ENCODE measurements at regions not wholly inside any gene's neighbourhood (a gene's known extent, or its start where the extent isn't known, plus 50 kb on each side); places are given as distances from the start of the nearest gene placed in this dataset.

DNA sequence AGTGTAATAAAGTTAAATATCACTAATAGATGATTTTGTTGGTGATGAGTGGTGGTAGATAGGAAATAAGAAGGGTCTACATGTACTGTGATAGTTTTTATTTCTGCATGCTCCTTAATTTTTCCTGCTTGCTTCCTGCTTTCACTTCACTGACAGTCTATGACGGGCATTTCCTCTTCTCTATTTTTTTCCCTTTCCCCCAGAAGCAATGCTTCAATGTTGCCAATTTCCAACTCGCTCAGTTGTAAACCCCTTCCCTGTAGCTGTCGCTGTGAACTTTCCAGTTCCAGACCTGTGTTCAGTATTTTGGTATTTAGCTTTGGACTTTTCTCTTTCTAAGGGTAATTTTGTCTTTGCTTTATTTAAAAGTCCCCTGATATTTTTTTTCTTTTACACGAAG, 123.5 kb upstream of the AGR3 start:
- H3K36me3 ChIP-seq (ENCODE audit: control insufficient read depth in 2 of 4, insufficient read depth in 4 of 4, low read length in 3 of 4) = no peaks in the 10 kb centered on the region
- ChIA-PET POLR2A (ENCODE audit: partially characterized antibody) (no interaction called here), CTCF (ENCODE audit: partially characterized antibody) (interaction anchor here (1.4 kb wide), 1 partner anchor 21 kb away, joined by 5 read pairs; no protein-coding TSS in a partner anchor)
- H3K23me2 ChIP-seq (ENCODE audit: low read depth, low read length) = no peaks in the 10 kb centered on the region
- no peak overlapping the region for H2BK15ac ChIP-seq (ENCODE audit: low read length)
- H3K79me1 ChIP-seq (ENCODE audit: low read depth, low read length) = no peaks in the 10 kb centered on the region
- no peaks in the 10 kb centered on the region for H4K20me1 ChIP-seq (replicated peaks in 1 of 2; ENCODE audit: control insufficient read depth in 1 of 2, insufficient read depth in 2 of 2, low read length in 2 of 2)
- H3K9me3 ChIP-seq (ENCODE audit: insufficient read depth in 2 of 2, low read depth in 1 of 2, low read length in 1 of 2) = no peaks in the 10 kb centered on the region
- H3K79me2 ChIP-seq (ENCODE audit: control insufficient read depth in 1 of 2, insufficient read depth in 2 of 2, low read length in 2 of 2) = no peaks in the 10 kb centered on the region
- H3K18ac ChIP-seq (ENCODE audit: extremely low read depth, low read length) = no peak overlapping the region
- H3K56ac ChIP-seq (replicated peaks; ENCODE audit: insufficient read length, low read depth, low read length) = no peak overlapping the region
- no peak for TF ChIP-seq GABPA (IDR thresholded peaks at IDR 0.05; ENCODE audit: borderline replicate concordance, insufficient read depth, low read length)
- no peak for TF ChIP-seq RBBP5 (IDR thresholded peaks at IDR 0.05; ENCODE audit: borderline replicate concordance, low read depth, low read length)
- no peak for TF ChIP-seq CHD2 (IDR thresholded peaks at IDR 0.05; ENCODE audit: low read length)
- FAIRE-seq (no peak), DNase-seq (ENCODE audit: low read depth in 1 of 2, low spot score in 2 of 2) (no peak)
- H2BK12ac ChIP-seq (ENCODE audit: low read depth, low read length) = no peak overlapping the region
- no peak overlapping the region for H3K27ac ChIP-seq (ENCODE audit: low read depth, low read length)
- H2BK5ac ChIP-seq (ENCODE audit: low read depth, low read length) = no peak overlapping the region
- H3K4ac ChIP-seq (replicated peaks; ENCODE audit: insufficient read length, low read depth, low read length) = no peak overlapping the region
- no peaks in the 10 kb centered on the region for H3K4me1 ChIP-seq (replicated peaks in 1 of 4; ENCODE audit: control insufficient read depth in 3 of 4, insufficient read depth in 4 of 4, low read length in 3 of 4)
- H2BK120ac ChIP-seq (replicated peaks; ENCODE audit: low read depth, low read length) = no peak overlapping the region
- no peak overlapping the region for H3K9ac ChIP-seq (replicated peaks in 1 of 4; ENCODE audit: extremely low read depth in 1 of 4, low read depth in 3 of 4, low read length in 3 of 4)
- H3K14ac ChIP-seq (ENCODE audit: insufficient read length) = no peak overlapping the region
- H2AFZ ChIP-seq (ENCODE audit: low read length) = no peak overlapping the region
- WGBS, 2 experiments (ENCODE audit: extremely low coverage in 1 of 2, insufficient coverage in 1 of 2, insufficient read length in 1 of 2, insufficient replicate concordance in 2 of 2, low coverage in 1 of 2, low lambda C conversion rate in 2 of 2, missing lambda C conversion rate in 1 of 2) = 86% methylated on average over 4 of the region's 4 CpGs; no CpG with 5 or more reads in 1 of the 2 experiments
- H3K4me3 ChIP-seq (ENCODE audit: extremely low read depth in 1 of 4, insufficient read depth in 2 of 4, low read depth in 3 of 4, low read length in 4 of 4) = no peak overlapping the region
- no peak overlapping the region for H3K23ac ChIP-seq (ENCODE audit: insufficient read length)
- H3K4me2 ChIP-seq (ENCODE audit: insufficient read depth in 1 of 2, low read depth in 2 of 2, low read length in 2 of 2) = no peak overlapping the region
- H3K27me3 ChIP-seq (replicated peaks in 1 of 4; ENCODE audit: control insufficient read depth in 3 of 4, extremely low read depth in 1 of 4, insufficient read depth in 3 of 4, low read length in 3 of 4) = no peaks in the 10 kb centered on the region
- H4K5ac ChIP-seq (ENCODE audit: insufficient read length, low read depth, low read length) = no peak overlapping the region
- no peak overlapping the region for H2BK20ac ChIP-seq (ENCODE audit: low read length)
- H4K91ac ChIP-seq (replicated peaks; ENCODE audit: insufficient read length, low read length) = no peak overlapping the region
- no peak overlapping the region for H4K8ac ChIP-seq (ENCODE audit: extremely low read depth, insufficient read depth, low read length)
- H2AK5ac ChIP-seq (ENCODE audit: low read depth, low read length) = no peak overlapping the region
